HEK293T (cell line): ENCODE measurements at regions not wholly inside any gene's neighbourhood (a gene's known extent, or its start where the extent isn't known, plus 50 kb on each side); places are given as distances from the start of the nearest gene placed in this dataset.

Source experiments
- CTCF ChIA-PET: fragments of 350-600 bp; formaldehyde crosslinking; extraction: SDS; loops from one replicate; lab custom pipeline; 2021; ENCODE audit warnings: antibody characterized with exemption, inconsistent platforms; lab: Yijun Ruan, JAX
- POLR2A ChIA-PET: fragments of 350-600 bp; formaldehyde crosslinking; extraction: SDS; loops from one replicate; lab custom pipeline; 2020; ENCODE audit warnings: antibody characterized with exemption, inconsistent platforms; lab: Yijun Ruan, JAX
- DNase-seq: peaks from one replicate; pipeline ENCODE4 v3.0.0; 2012; ENCODE audit warnings: mixed read lengths; ENCODE audit errors: extremely low spot score
- ARNT ChIP-seq: fragments of 450-650 bp; IDR thresholded peaks from 2 replicates; pipeline ENCODE4 v1.6.1; 2017; ENCODE audit warnings: mild to moderate bottlenecking
- BHLHE40 ChIP-seq: fragments of 450-650 bp; IDR thresholded peaks from 2 replicates; pipeline ENCODE4 v1.6.1; 2016; ENCODE audit warnings: mild to moderate bottlenecking, moderate library complexity, borderline replicate concordance
- CTBP1 ChIP-seq: fragments of 450-650 bp; IDR thresholded peaks from 2 replicates; pipeline ENCODE4 v1.6.1; 2016; ENCODE audit warnings: borderline replicate concordance
- ELF4 ChIP-seq: fragments of 450-650 bp; IDR thresholded peaks from 2 replicates; pipeline ENCODE4 v1.6.1; 2017; ENCODE audit warnings: antibody characterized with exemption
- FOXA1 ChIP-seq: fragments of 450-650 bp; IDR thresholded peaks from 2 replicates; pipeline ENCODE4 v1.6.1; 2016; ENCODE audit warnings: mild to moderate bottlenecking
- FOXK2 ChIP-seq: fragments of 450-650 bp; IDR thresholded peaks from 2 replicates; pipeline ENCODE4 v1.6.1; 2016; ENCODE audit warnings: mild to moderate bottlenecking
- FOXM1 ChIP-seq: fragments of 450-650 bp; IDR thresholded peaks from 2 replicates; pipeline ENCODE4 v1.6.1; 2017; ENCODE audit warnings: mild to moderate bottlenecking, borderline replicate concordance
- HDGF ChIP-seq: fragments of 450-650 bp; IDR thresholded peaks from 2 replicates; pipeline ENCODE4 v1.6.1; 2017; ENCODE audit warnings: antibody characterized with exemption, borderline replicate concordance
- L3MBTL2 ChIP-seq: fragments of 450-650 bp; conservative IDR thresholded peaks from 2 replicates; pipeline ENCODE4 v1.6.1; 2016; ENCODE audit warnings: mild to moderate bottlenecking
- LEF1 ChIP-seq: fragments of 450-650 bp; IDR thresholded peaks from 2 replicates; pipeline ENCODE4 v1.6.1; 2017; ENCODE audit warnings: mild to moderate bottlenecking, borderline replicate concordance
- NFRKB ChIP-seq: fragments of 450-650 bp; IDR thresholded peaks from 2 replicates; pipeline ENCODE4 v1.6.1; 2016; ENCODE audit warnings: mild to moderate bottlenecking, moderate library complexity
- PKNOX1 ChIP-seq: fragments of 450-650 bp; IDR thresholded peaks from 2 replicates; pipeline ENCODE4 v1.6.1; 2016
- SP1 ChIP-seq: fragments of 450-650 bp; IDR thresholded peaks from 2 replicates; pipeline ENCODE4 v1.6.1; 2017
- SUZ12 ChIP-seq: fragments of 450-650 bp; IDR thresholded peaks from 2 replicates; pipeline ENCODE4 v1.6.1; 2016; ENCODE audit warnings: mild to moderate bottlenecking
- TARDBP ChIP-seq: fragments of 450-650 bp; IDR thresholded peaks from 2 replicates; pipeline ENCODE4 v1.6.1; 2016
- ZNF384 ChIP-seq: fragments of 450-650 bp; IDR thresholded peaks from 2 replicates; pipeline ENCODE4 v1.6.1; 2016

DNA sequence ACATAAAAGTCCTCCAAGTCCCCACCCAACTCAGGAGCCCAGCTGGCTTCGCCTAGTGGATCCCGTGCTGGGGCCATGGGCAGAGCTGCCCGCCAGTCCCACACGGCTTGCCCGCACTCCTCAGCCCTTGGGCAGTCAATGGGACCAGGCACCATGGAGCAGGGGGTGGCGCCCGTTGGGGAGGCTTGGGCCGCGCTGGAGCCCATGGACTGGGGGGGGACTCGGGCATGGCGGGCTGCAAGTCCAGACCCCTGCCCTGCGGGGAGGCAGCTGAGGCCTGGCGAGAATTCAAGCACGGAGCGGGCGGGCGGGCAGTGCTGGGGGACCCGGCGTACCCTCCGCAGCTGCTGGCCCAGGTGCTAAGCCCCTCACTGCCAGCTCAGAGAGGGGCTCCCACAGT lies 249.8 kb upstream of the PLD5 start:
- ChIA-PET CTCF (no interaction called here), POLR2A (no interaction called here)
- no peak for TF ChIP-seq HDGF
- no peak for TF ChIP-seq ZNF384
- no peak for TF ChIP-seq FOXA1
- TF ChIP-seq BHLHE40, result no peak
- TF ChIP-seq FOXM1, result no peak
- no peak for TF ChIP-seq TARDBP
- no peak for TF ChIP-seq LEF1
- no peak for TF ChIP-seq FOXK2
- no peak for TF ChIP-seq ARNT
- no peak for TF ChIP-seq L3MBTL2
- no peak for TF ChIP-seq SUZ12
- no peak for TF ChIP-seq PKNOX1
- no peak for TF ChIP-seq SP1
- TF ChIP-seq ELF4, result no peak
- no peak for TF ChIP-seq CTBP1
- TF ChIP-seq NFRKB, result no peak
- DNase-seq, result no peak

DNA sequence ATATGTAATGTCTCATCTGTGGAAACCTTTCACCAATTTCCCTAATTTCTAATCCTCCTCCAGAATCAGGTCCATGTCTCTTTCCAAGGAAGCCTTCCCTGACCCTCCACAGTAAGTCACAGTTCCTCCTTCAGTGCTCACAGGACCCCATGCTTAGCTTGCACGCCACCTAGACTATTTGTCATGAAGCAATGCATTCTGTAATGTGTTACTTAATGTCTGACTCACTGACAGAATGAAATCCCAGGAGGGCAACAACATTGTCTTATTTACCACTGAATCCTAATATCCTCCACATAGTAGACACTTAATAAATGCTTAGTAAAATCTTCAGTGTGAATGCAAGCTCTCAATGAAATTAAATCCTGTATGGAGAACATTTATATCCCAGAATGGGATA lies 245.9 kb upstream of the PLD5 start:
- POLR2A ChIA-PET, result no interaction called here
- TF ChIP-seq FOXA1 (no peak), SUZ12 (no peak), BHLHE40 (no peak), CTBP1 (no peak), FOXK2 (no peak), L3MBTL2 (no peak), ARNT (no peak), FOXM1 (no peak), PKNOX1 (no peak), NFRKB (no peak), SP1 (no peak), HDGF (no peak), ZNF384 (no peak), TARDBP (no peak), LEF1 (no peak)
- no peak for DNase-seq

DNA sequence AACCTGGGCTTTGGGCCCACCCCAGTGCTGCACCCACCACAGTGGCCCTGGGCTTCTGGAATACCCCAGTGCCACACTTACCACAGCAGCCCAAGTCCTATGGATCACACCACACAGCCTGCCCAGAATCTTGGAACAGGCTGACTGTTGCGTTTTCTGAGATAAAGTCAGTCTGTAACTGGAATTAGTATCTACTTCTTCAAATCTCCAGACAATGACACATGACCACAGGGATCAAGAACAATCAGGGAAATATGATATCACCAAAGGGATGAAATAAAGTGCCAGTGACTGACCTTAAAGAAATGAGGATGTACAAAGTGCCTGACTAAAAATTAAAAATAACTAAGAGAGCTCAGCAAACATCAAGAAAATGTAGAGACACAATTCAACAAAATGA lies 239.7 kb upstream of the PLD5 start:
- no peak for DNase-seq
- no peak for TF ChIP-seq SP1
- ChIA-PET POLR2A (no interaction called here), CTCF (no interaction called here)

More for the DNA sequence above, 245.9 kb upstream of the PLD5 start:
- CTCF ChIA-PET, result no interaction called here

- DNase-seq, result no peak
- ChIA-PET CTCF (no interaction called here), POLR2A (no interaction called here)
- TF ChIP-seq SUZ12 (no peak), ARNT (no peak), CTBP1 (no peak), BHLHE40 (no peak), PKNOX1 (no peak), LEF1 (no peak), NFRKB (no peak), TARDBP (no peak), L3MBTL2 (no peak), ZNF384 (no peak), HDGF (no peak), FOXM1 (no peak)
Observed at GRCh38 chr1:242761556-242761955, 237.1 kb upstream of the PLD5 start.

- TF ChIP-seq ARNT (no peak), ELF4 (no peak), FOXM1 (no peak), TARDBP (no peak), LEF1 (no peak), BHLHE40 (no peak), L3MBTL2 (no peak), SP1 (no peak), CTBP1 (no peak), HDGF (no peak), NFRKB (no peak)
- no peak for DNase-seq
- ChIA-PET CTCF (no interaction called here), POLR2A (no interaction called here)
Observed at GRCh38 chr1:242754926-242755325, 230.4 kb upstream of the PLD5 start.

DNA sequence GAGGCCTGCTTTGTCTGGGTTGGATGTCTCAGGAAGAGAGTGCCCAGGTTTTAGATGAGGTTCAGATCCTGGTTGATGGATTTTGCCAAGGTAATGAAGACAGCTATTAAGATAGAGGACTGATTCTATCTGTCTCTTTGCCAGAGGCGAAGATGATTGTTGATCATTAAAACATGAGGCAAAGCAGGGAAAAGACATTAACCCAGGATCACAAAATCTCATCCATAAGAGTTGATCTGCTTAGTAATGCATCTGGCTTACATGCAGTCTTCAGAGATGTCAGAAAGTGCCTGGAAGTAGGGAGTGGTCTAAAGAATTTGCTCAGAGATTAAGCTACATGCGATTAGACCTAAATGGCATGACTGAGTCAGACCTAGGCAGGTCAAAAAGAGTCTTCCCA lies 229.6 kb upstream of the PLD5 start:
- CTCF ChIA-PET, result no interaction called here
- TF ChIP-seq TARDBP (no peak), HDGF (no peak), ARNT (no peak), ELF4 (no peak)
- POLR2A ChIA-PET, result no interaction called here
- no peak for DNase-seq

- DNase-seq, result no peak
- CTCF ChIA-PET, result no interaction called here
- POLR2A ChIA-PET, result no interaction called here
- TF ChIP-seq FOXA1, result no peak
- TF ChIP-seq FOXK2, result no peak
- TF ChIP-seq ELF4, result no peak
- TF ChIP-seq SUZ12, result no peak
- no peak for TF ChIP-seq NFRKB
- no peak for TF ChIP-seq BHLHE40
- no peak for TF ChIP-seq PKNOX1
- no peak for TF ChIP-seq CTBP1
- no peak for TF ChIP-seq SP1
- TF ChIP-seq L3MBTL2, result no peak
- TF ChIP-seq TARDBP, result no peak
- no peak for TF ChIP-seq ARNT
- no peak for TF ChIP-seq LEF1
- no peak for TF ChIP-seq HDGF
- no peak for TF ChIP-seq FOXM1
- TF ChIP-seq ZNF384, result no peak
Observed at GRCh38 chr1:242747233-242747632, 222.7 kb upstream of the PLD5 start.
